ENCODE measurements at regions not wholly inside any gene's neighbourhood (a gene's known extent, or its start where the extent isn't known, plus 50 kb on each side); places are given as distances from the start of the nearest gene placed in this dataset.

- no peak for TF ChIP-seq CTCF (conservative IDR thresholded peaks at IDR 0.05; ENCODE audit: low read depth, low read length)
- H3K4me3 ChIP-seq (ENCODE audit: low read depth, low read length): no peak overlapping the region
- no peak for DNase-seq (ENCODE audit: low read depth)
Measured at GRCh38 chr4:175418516-175418915, 393.5 kb downstream of the GPM6A start.

GRCh38 chr4:175419236-175419718 lies 392.8 kb downstream of the GPM6A start:
- peak; percentile 98 for DNase-seq (ENCODE audit: low read depth)
- no peak overlapping the region for H3K4me3 ChIP-seq (ENCODE audit: low read depth, low read length)
- TF ChIP-seq CTCF (conservative IDR thresholded peaks at IDR 0.05; ENCODE audit: low read depth, low read length): no peak

- no peak for TF ChIP-seq CTCF (conservative IDR thresholded peaks at IDR 0.05; ENCODE audit: low read depth, low read length)
- DNase-seq (ENCODE audit: low read depth): peak; percentile 76
- H3K4me3 ChIP-seq (ENCODE audit: low read depth, low read length): no peak overlapping the region
Measured at GRCh38 chr4:175421506-175421905, 390.6 kb downstream of the GPM6A start.

- TF ChIP-seq CTCF (conservative IDR thresholded peaks at IDR 0.05; ENCODE audit: low read depth, low read length): no peak
- no peak overlapping the region for H3K4me3 ChIP-seq (ENCODE audit: low read depth, low read length)
- peak; percentile 67 for DNase-seq (ENCODE audit: low read depth)
Measured at GRCh38 chr4:175422331-175422730, 389.7 kb downstream of the GPM6A start.

GRCh38 chr4:175424111-175424510 lies 388.0 kb downstream of the GPM6A start:
- no peak for TF ChIP-seq CTCF (conservative IDR thresholded peaks at IDR 0.05; ENCODE audit: low read depth, low read length)
- DNase-seq (ENCODE audit: low read depth): no peak

GRCh38 chr4:175427751-175428150 lies 384.3 kb downstream of the GPM6A start:
- no peak for DNase-seq (ENCODE audit: low read depth)
- peak overlapping the region; percentile 5 for H3K4me3 ChIP-seq (ENCODE audit: low read depth, low read length)
- no peak for TF ChIP-seq CTCF (conservative IDR thresholded peaks at IDR 0.05; ENCODE audit: low read depth, low read length)

More at GRCh38 chr4:175424111-175424510, 388.0 kb downstream of the GPM6A start:
- no peak overlapping the region for H3K4me3 ChIP-seq (ENCODE audit: low read depth, low read length)

- TF ChIP-seq CTCF (conservative IDR thresholded peaks at IDR 0.05; ENCODE audit: low read depth, low read length): no peak
- H3K4me3 ChIP-seq (ENCODE audit: low read depth, low read length): no peak overlapping the region
- no peak for DNase-seq (ENCODE audit: low read depth)
Measured at GRCh38 chr4:175431694-175432093, 380.4 kb downstream of the GPM6A start.
